ENCODE measurements at regions not wholly inside any gene's neighbourhood (a gene's known extent, or its start where the extent isn't known, plus 50 kb on each side); places are given as distances from the start of the nearest gene placed in this dataset.

GRCh38 chr13:70613295-70613694 is 505.0 kb upstream of the KLHL1 start:
- Histone ChIP-seq H4K20me1 (ENCODE audit: low read depth, low read length) (no peaks in the 10 kb centered on the region), H3K27me3 (ENCODE audit: low read length) (no peaks in the 10 kb centered on the region), H2AFZ (ENCODE audit: low read depth, low read length, severe bottlenecking) (peak overlapping the region; percentile 60), H3K4me2 (ENCODE audit: low read depth, low read length, poor library complexity, severe bottlenecking) (peak overlapping the region; percentile 33), H3F3A (ENCODE audit: insufficient read depth) (no peaks in the 10 kb centered on the region), H3K9me3 (ENCODE audit: insufficient read depth, low read length) (no peaks in the 10 kb centered on the region), H3K36me3 (ENCODE audit: low read length) (no peaks in the 10 kb centered on the region), H3K79me2 (ENCODE audit: insufficient read depth, low read length) (no peaks in the 10 kb centered on the region), H3K4me3 (ENCODE audit: insufficient read depth, low read length, poor library complexity, severe bottlenecking) (no peak overlapping the region), H3K27ac (ENCODE audit: low read depth, low read length) (no peak overlapping the region), H3K9me2 (replicated peaks; ENCODE audit: insufficient read depth, low read length) (no peaks in the 10 kb centered on the region), H3K9ac (ENCODE audit: low read length) (no peak overlapping the region)
- TF ChIP-seq EZH2phosphoT487 (conservative IDR thresholded peaks at IDR 0.05; ENCODE audit: low read length) (no peak), CTCF (IDR thresholded peaks at IDR 0.05; ENCODE audit: insufficient read depth, low read length, poor library complexity, severe bottlenecking) (no peak)

GRCh38 chr13:70612881-70613280 is 504.6 kb upstream of the KLHL1 start:
- H3K9me3 ChIP-seq (ENCODE audit: insufficient read depth, low read length), result no peaks in the 10 kb centered on the region
- H3K27ac ChIP-seq (ENCODE audit: low read depth, low read length), result no peak overlapping the region
- H3F3A ChIP-seq (ENCODE audit: insufficient read depth), result no peaks in the 10 kb centered on the region
- H3K4me2 ChIP-seq (ENCODE audit: low read depth, low read length, poor library complexity, severe bottlenecking), result no peak overlapping the region
- TF ChIP-seq CTCF (IDR thresholded peaks at IDR 0.05; ENCODE audit: insufficient read depth, low read length, poor library complexity, severe bottlenecking), result no peak
- TF ChIP-seq EZH2phosphoT487 (conservative IDR thresholded peaks at IDR 0.05; ENCODE audit: low read length), result no peak
- H3K79me2 ChIP-seq (ENCODE audit: insufficient read depth, low read length), result no peaks in the 10 kb centered on the region
- H3K9ac ChIP-seq (ENCODE audit: low read length), result no peak overlapping the region
- H3K36me3 ChIP-seq (ENCODE audit: low read length), result no peaks in the 10 kb centered on the region
- no peak overlapping the region for H2AFZ ChIP-seq (ENCODE audit: low read depth, low read length, severe bottlenecking)
- H3K9me2 ChIP-seq (replicated peaks; ENCODE audit: insufficient read depth, low read length), result no peaks in the 10 kb centered on the region
- H3K27me3 ChIP-seq (ENCODE audit: low read length), result no peaks in the 10 kb centered on the region
- H3K4me3 ChIP-seq (ENCODE audit: insufficient read depth, low read length, poor library complexity, severe bottlenecking), result no peak overlapping the region
- no peaks in the 10 kb centered on the region for H4K20me1 ChIP-seq (ENCODE audit: low read depth, low read length)

GRCh38 chr13:70604448-70604847 is 496.2 kb upstream of the KLHL1 start:
- H4K20me1 ChIP-seq (ENCODE audit: low read depth, low read length), result no peaks in the 10 kb centered on the region
- no peaks in the 10 kb centered on the region for H3K9me3 ChIP-seq (ENCODE audit: insufficient read depth, low read length)
- no peak overlapping the region for H3K27ac ChIP-seq (ENCODE audit: low read depth, low read length)
- H3F3A ChIP-seq (ENCODE audit: insufficient read depth), result no peaks in the 10 kb centered on the region
- H3K27me3 ChIP-seq (ENCODE audit: low read length), result no peaks in the 10 kb centered on the region
- H3K79me2 ChIP-seq (ENCODE audit: insufficient read depth, low read length), result no peaks in the 10 kb centered on the region
- H3K4me3 ChIP-seq (ENCODE audit: insufficient read depth, low read length, poor library complexity, severe bottlenecking), result no peak overlapping the region
- H3K36me3 ChIP-seq (ENCODE audit: low read length), result no peaks in the 10 kb centered on the region
- no peaks in the 10 kb centered on the region for H3K9me2 ChIP-seq (replicated peaks; ENCODE audit: insufficient read depth, low read length)
- H3K9ac ChIP-seq (ENCODE audit: low read length), result no peak overlapping the region
- TF ChIP-seq CTCF (IDR thresholded peaks at IDR 0.05; ENCODE audit: insufficient read depth, low read length, poor library complexity, severe bottlenecking) (no peak), EZH2phosphoT487 (conservative IDR thresholded peaks at IDR 0.05; ENCODE audit: low read length) (no peak)
- H3K4me2 ChIP-seq (ENCODE audit: low read depth, low read length, poor library complexity, severe bottlenecking), result no peak overlapping the region
- H2AFZ ChIP-seq (ENCODE audit: low read depth, low read length, severe bottlenecking), result peak overlapping the region; percentile 22
